ENCODE measurements at regions not wholly inside any gene's neighbourhood (a gene's known extent, or its start where the extent isn't known, plus 50 kb on each side); places are given as distances from the start of the nearest gene placed in this dataset.
"Not testable (repeated sequence)": the region's sequence is repeated elsewhere in the genome, so short reads cannot be mapped to it uniquely, and the experiment has no call there.

GRCh38 chr2:118604811-118605210 is 242.6 kb downstream of the EN1 start:
- no peak for DNase-seq

GRCh38 chr2:118604371-118604770 is 243.1 kb downstream of the EN1 start:
- DNase-seq, result no peak

DNA sequence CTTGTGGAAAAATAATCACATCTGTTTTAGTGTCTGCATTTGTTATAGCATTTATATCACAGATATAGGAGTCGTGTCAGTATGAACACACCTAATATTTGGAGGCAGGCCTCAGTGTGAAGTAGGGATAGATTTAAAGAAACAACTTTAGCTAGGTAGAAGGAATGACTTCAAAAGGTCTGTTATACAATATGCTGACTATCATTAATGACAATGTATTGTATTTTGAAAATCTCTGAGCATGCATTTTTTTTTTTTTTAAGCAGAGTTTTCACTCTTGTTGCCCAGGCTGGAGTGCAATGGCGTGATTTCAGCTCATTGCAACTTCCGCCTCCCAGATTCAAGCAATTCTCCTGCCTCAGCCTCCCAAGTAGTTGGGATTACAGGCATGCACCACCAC is 248.3 kb downstream of the EN1 start:
- DNase-seq, result no peak

DNA sequence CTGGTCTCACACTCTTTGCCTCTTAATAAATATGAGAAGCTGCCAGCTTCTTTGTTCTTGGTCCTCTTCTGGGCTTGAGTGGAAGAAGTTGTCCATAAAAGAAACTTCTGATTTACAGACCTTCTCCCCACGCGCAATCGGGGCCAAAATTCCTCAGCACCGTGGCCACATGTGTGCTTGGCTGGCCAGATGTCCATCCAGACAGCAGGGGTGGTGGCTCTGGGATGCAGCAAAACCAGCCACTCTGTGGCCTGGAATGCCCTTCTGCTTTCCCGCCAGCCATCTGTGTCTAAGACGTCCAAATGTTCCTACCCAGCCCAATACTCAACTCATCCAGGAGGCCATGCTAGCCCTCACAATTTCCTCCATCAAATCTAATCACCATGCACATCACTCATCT is 250.8 kb downstream of the EN1 start:
- no peak for DNase-seq

GRCh38 chr2:118593257-118593656 is 254.2 kb downstream of the EN1 start:
- no peak for DNase-seq

DNA sequence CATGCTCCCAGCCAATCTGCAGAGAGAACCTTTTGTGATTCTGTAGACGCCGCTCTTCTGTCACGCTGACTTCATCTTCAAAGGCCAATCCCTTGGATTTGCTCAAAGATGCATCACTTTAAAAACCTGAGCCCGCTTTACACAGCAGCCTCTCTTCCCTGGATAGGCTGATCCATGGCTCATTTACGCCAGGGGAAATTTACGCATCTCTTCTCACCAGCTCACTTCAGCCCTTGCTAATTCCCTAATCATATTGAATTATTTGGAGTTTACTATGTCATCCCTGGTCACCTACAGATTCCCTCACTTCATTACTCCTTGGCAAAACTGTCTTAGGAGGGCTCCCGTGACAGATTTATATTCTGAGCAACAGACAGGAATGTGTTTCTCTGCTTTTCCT is 256.2 kb downstream of the EN1 start:
- DNase-seq, result no peak

DNA sequence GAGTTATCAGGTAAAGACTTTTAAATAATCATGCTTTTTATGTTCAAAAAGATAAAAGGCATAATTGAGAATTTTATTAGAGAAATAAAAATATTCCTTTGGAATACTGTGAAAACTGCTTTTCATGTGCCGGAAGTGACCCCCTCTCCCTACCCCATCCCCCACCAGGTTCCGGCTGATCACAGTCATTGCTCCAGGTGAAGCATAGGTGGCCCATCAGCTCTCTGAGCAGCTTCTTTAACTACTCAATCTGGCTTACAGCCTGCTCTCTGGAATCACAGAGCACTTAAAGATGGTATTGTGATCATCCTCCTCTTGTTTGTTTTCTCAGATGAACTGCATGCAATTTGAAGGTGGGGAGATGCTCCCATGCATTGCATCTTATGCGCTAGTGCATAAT is 257.7 kb downstream of the EN1 start:
- no peak for DNase-seq

- no peak for DNase-seq
Observed at GRCh38 chr2:118588850-118589249, 258.6 kb downstream of the EN1 start.

DNA sequence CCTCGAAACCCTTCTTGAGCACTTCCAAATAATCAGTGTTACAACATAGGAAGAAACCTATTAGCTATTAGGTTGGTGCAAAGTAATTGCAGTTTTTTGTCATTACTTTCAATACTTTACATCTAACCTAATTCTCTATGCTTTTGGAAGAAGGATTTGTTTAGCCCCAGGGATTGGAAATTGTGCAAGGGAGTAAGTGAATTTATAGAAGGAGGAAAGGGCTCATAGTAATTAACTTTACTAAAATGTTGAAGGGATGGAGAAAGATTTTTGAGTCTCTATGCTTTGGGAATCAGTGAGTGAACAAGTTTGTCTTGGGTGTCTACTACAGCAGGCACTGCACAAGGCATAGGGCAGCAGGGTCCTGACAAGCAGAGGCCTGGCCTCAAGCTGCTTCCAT is 261.1 kb downstream of the EN1 start:
- DNase-seq, result no peak

DNA sequence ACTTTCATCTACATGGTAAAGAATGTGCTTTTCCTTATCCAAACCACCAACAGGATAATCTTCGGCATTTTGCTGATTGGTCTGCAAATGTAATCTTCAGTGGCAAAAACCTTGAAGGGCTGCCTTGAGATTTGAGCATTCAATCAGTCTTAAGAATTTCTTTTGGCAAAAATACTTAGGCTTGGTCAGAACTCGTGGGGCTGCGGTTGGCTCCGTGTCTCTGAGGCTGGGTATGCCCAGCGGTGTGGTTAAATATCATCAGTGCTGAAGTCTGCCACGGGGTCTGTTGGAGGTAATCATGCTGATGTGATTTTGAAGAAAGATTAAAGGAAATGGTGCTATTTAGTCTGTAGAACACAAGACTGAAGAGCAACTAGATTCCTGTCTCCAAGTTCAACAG is 262.6 kb downstream of the EN1 start:
- no peak for DNase-seq

DNA sequence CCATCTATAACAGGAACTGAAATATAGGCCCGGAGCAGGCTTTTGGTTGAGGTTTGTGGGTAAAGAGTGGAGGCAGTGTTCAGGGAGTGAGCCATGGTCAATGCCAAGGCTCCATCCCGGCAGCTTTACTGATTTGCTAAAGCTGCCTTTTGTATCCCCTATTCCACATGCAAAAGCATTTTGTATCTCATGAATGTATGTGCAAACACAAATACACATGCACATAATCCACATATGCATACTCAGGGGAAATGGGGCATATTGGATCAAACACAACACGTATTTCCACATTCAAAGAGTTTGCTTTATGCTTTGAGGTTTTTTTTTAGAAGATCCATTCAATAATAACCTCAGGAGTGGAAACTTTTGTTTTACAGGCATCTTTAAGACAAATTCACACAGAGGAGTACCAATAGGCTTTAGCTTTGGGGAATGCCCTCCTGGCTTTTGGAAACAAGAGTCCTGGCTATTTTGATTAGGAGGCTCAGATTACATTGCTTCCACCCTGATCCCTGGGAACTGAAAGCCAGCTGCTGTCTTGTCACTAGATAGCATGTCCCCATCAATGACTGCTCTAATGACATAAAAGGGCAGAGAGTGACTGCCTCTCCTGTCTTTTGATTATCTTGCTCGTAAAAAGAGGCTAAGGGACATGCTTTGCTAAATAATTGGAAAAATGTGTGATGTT is 263.2 kb downstream of the EN1 start:
- DNase-seq, result no peak

DNA sequence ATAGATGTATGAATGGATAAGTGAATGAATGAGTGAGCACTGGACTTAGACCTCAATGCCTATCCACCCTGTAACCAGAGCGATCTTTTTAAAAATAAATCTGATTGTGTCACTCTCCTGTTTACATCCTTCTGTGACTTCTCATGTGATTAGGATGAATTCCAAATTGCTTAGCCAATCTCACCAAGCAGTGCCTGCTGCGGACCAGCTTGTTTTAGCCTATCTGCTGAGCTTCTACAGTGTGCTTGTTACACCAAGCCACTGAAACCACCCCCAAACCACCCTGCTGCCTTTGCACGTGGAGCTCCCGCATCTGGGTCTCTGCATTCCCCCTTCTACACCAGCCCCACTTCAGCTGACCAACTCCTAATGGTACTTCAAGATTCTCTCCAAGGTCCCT is 265.4 kb downstream of the EN1 start:
- DNase-seq, result no peak

DNA sequence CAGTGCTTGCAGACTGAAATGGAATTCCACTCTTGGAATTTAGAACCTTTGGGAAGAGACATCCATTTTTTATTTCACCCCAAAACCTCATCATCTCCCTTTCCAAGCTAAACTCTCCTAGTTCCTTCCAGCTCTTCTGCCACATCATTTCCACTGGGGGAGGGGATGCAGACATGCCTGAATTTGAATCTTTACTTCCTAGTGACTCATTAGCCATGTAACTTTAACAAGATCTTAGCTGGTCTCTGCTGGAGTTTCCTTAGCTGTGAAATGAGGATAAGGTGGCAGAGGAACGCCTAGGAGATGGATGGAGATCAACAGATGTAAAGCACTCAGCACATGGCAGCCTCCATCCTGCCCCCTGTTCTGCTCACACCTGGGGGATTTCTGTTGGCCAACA is 266.8 kb downstream of the EN1 start:
- no peak for DNase-seq

GRCh38 chr2:118580107-118580506 is 267.3 kb downstream of the EN1 start:
- no peak for DNase-seq

DNA sequence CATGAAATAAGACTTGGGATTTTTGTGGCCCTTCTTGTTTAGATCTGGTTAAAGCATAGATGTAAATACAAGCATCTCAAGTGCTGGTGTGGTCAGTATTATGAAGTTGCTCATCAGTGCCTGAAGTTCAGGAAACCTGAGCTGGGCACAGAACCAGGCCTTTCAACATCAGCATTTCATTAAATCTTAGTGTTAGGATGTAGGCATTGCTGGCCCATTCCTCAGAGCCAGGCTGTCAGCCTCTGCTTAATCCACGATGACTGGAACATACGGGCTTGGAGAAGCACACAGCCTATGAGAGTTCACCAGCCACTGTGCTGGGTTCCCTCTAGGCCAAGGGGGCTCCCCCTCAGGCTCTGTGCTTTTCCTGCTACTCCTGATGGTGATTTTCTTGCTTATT is 270.2 kb downstream of the EN1 start:
- no peak for DNase-seq

- no peak for DNase-seq
Observed at GRCh38 chr2:118576109-118576855, 271.2 kb downstream of the EN1 start.

GRCh38 chr2:118572380-118572779 is 275.1 kb downstream of the EN1 start:
- not testable (repeated sequence) for DNase-seq

- no peak for DNase-seq
Observed at GRCh38 chr2:118569876-118570535, 277.4 kb downstream of the EN1 start.

GRCh38 chr2:118568700-118569099 is 278.7 kb downstream of the EN1 start:
- no peak for DNase-seq

- DNase-seq, result no peak
Observed at GRCh38 chr2:118565786-118566540, 281.5 kb downstream of the EN1 start.

- DNase-seq, result no peak
Observed at GRCh38 chr2:118565301-118565700, 282.1 kb downstream of the EN1 start.

DNA sequence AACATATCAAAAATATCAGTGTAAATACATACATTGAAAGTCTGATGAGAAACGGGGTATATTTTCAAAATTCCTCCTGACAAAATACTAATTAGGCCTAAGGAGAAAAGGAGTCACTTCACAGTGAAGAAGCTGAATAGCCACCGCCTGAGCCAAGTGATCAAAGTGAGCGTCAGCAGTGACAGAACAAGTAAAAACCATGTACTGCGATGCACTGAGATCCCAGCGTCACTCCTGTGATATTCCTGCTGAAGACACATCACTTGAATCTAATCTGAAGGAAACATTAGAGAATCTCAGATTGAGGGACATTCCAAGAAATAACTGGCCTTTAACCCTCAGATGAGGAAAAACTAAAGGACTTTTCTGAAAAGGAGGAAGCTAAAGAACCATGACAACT is 285.3 kb downstream of the EN1 start:
- DNase-seq, result no peak

DNA sequence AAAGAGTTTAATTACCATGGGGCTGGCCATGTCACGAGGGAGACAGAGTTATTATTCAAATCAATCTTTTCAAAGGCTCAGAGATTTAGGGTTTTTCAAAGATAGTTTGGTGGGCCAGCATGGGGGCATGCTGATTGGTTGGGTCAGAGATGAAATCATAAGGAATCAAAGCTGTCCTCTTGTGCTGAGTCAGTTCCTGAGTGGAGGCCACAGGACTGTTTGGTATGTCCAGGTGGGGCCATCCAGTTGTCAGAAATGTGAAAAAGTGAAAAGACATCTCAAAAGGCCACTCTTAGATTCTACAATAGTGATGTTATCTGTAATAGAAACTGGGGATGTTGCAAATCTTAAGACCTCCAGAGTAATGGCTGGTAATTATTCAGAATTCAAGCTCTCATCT is 288.6 kb downstream of the EN1 start:
- no peak for DNase-seq

DNA sequence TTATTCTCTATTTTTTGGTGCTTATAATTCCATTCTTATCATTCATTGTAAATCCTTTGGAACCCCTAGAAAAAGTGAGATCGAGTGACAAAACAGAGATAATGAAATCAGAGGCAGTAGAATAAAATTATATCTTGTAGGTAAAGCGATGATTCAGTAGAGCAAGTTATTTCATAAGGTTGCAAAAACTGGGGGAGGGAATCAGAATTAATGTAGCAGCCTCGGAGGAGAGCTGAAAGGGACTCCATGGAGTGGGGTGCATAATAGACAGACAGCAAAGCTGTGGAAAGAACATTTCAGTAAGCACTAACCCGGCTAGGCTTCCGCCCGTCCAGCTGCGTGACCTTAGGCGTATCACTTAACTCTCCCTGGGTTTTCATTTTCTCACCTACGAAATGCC is 289.7 kb downstream of the EN1 start:
- no peak for DNase-seq

Measured in EL (cell line).